ENCODE measurements at regions not wholly inside any gene's neighbourhood (a gene's known extent, or its start where the extent isn't known, plus 50 kb on each side); places are given as distances from the start of the nearest gene placed in this dataset.

GRCh38 chr9:117541181-117541580 lies 126.3 kb upstream of the ASTN2 start:
- H3K36me3 ChIP-seq (ENCODE audit: control insufficient read depth in 2 of 4, insufficient read depth in 4 of 4, low read length in 3 of 4) = no peaks in the 10 kb centered on the region
- H2BK120ac ChIP-seq (replicated peaks; ENCODE audit: low read depth, low read length) = no peak overlapping the region
- H2BK5ac ChIP-seq (ENCODE audit: low read depth, low read length) = no peak overlapping the region
- no peaks in the 10 kb centered on the region for H4K20me1 ChIP-seq (replicated peaks in 1 of 2; ENCODE audit: control insufficient read depth in 1 of 2, insufficient read depth in 2 of 2, low read length in 2 of 2)
- no peaks in the 10 kb centered on the region for H3K79me1 ChIP-seq (ENCODE audit: low read depth, low read length)
- H4K8ac ChIP-seq (ENCODE audit: extremely low read depth, insufficient read depth, low read length) = no peak overlapping the region
- no peak overlapping the region for H2BK15ac ChIP-seq (ENCODE audit: low read length)
- H3K4me1 ChIP-seq (replicated peaks in 1 of 4; ENCODE audit: control insufficient read depth in 3 of 4, insufficient read depth in 4 of 4, low read length in 3 of 4) = peaks cover 0 to 5% (median 2%) of the 10 kb centered on the region in 4 experiments; a peak in 2 of 7 replicates
- 95% methylated on average over 7 of the region's 8 CpGs; no CpG with 5 or more reads in 1 of the 2 experiments for WGBS, 2 experiments (ENCODE audit: extremely low coverage in 1 of 2, insufficient coverage in 1 of 2, insufficient read length in 1 of 2, insufficient replicate concordance in 2 of 2, low coverage in 1 of 2, low lambda C conversion rate in 2 of 2, missing lambda C conversion rate in 1 of 2)
- no peak overlapping the region for H3K56ac ChIP-seq (replicated peaks; ENCODE audit: insufficient read length, low read depth, low read length)
- no peak overlapping the region for H3K4me3 ChIP-seq (ENCODE audit: extremely low read depth in 1 of 4, insufficient read depth in 2 of 4, low read depth in 3 of 4, low read length in 4 of 4)
- H3K4me2 ChIP-seq (ENCODE audit: insufficient read depth in 1 of 2, low read depth in 2 of 2, low read length in 2 of 2) = no peak overlapping the region
- H3K27me3 ChIP-seq (replicated peaks in 1 of 4; ENCODE audit: control insufficient read depth in 3 of 4, extremely low read depth in 1 of 4, insufficient read depth in 3 of 4, low read length in 3 of 4) = no peaks in the 10 kb centered on the region
- no peak overlapping the region for H2AK5ac ChIP-seq (ENCODE audit: low read depth, low read length)
- ChIA-PET POLR2A (ENCODE audit: partially characterized antibody) (no interaction called here), CTCF (ENCODE audit: partially characterized antibody) (interaction anchor here (0.6 kb wide), 1 partner anchor 1858 kb away, joined by 3 read pairs; no protein-coding TSS in a partner anchor)
- FAIRE-seq = no peak
- no peak overlapping the region for H4K5ac ChIP-seq (ENCODE audit: insufficient read length, low read depth, low read length)
- no peak overlapping the region for H2BK12ac ChIP-seq (ENCODE audit: low read depth, low read length)
- no peaks in the 10 kb centered on the region for H3K79me2 ChIP-seq (ENCODE audit: control insufficient read depth in 1 of 2, insufficient read depth in 2 of 2, low read length in 2 of 2)
- no peak overlapping the region for H3K4ac ChIP-seq (replicated peaks; ENCODE audit: insufficient read length, low read depth, low read length)
- H3K9ac ChIP-seq (replicated peaks in 1 of 4; ENCODE audit: extremely low read depth in 1 of 4, low read depth in 3 of 4, low read length in 3 of 4) = no peak overlapping the region
- no peak overlapping the region for H3K18ac ChIP-seq (ENCODE audit: extremely low read depth, low read length)
- no peak overlapping the region for H2AFZ ChIP-seq (ENCODE audit: low read length)
- no peaks in the 10 kb centered on the region for H3K9me3 ChIP-seq (ENCODE audit: insufficient read depth in 2 of 2, low read depth in 1 of 2, low read length in 1 of 2)
- no peak overlapping the region for H3K23ac ChIP-seq (ENCODE audit: insufficient read length)
- no peak overlapping the region for H3K27ac ChIP-seq (ENCODE audit: low read depth, low read length)
- no peak for TF ChIP-seq POLR2A (IDR thresholded peaks at IDR 0.05; ENCODE audit: control extremely low read depth in 1 of 2, low read depth in 2 of 2, low read length in 2 of 2)
- no peak for TF ChIP-seq CBX5 (IDR thresholded peaks at IDR 0.05; ENCODE audit: low read depth, low read length)
- no peak for TF ChIP-seq RFX5 (IDR thresholded peaks at IDR 0.05; ENCODE audit: borderline replicate concordance, low read depth, low read length)
- no peak for TF ChIP-seq NANOG (IDR thresholded peaks at IDR 0.05; ENCODE audit: insufficient read depth, low read depth, low read length, poor library complexity, severe bottlenecking)
- no peak for TF ChIP-seq SRF (IDR thresholded peaks at IDR 0.05; ENCODE audit: low read depth, low read length)
- DNase-seq (ENCODE audit: low read depth in 1 of 2, low spot score in 2 of 2) = no peak
- H3K23me2 ChIP-seq (ENCODE audit: low read depth, low read length) = no peaks in the 10 kb centered on the region
- no peak overlapping the region for H2BK20ac ChIP-seq (ENCODE audit: low read length)
- no peak overlapping the region for H3K14ac ChIP-seq (ENCODE audit: insufficient read length)
- no peak overlapping the region for H4K91ac ChIP-seq (replicated peaks; ENCODE audit: insufficient read length, low read length)
